GM13976 (cell line): ENCODE measurements at regions not wholly inside any gene's neighbourhood (a gene's known extent, or its start where the extent isn't known, plus 50 kb on each side); places are given as distances from the start of the nearest gene placed in this dataset.

ENCODE experiments used
- DNase-seq: peaks from one replicate; pipeline ENCODE4 v3.0.0; 2012; ENCODE audit warnings: low spot score
- in situ Hi-C: fragments of 300-500 bp; cut with MboI; formaldehyde crosslinking; loops from one replicate; pipeline ENCODE4 v1.12.0; 2022; ENCODE audit warnings: low sequenced_read_pairs, mixed read lengths, inconsistent platforms; ENCODE audit not compliant: unreplicated experiment
- TF ChIP-seq, protein P1 (sequence below): IDR thresholded peaks from 2 replicates; pipeline ENCODE4 v1.5.1; 2012; ENCODE audit warnings: borderline replicate concordance, mild to moderate bottlenecking; ENCODE audit not compliant: insufficient read depth; ENCODE audit errors: extremely low read depth, missing control alignments, control extremely low read depth

DNA sequence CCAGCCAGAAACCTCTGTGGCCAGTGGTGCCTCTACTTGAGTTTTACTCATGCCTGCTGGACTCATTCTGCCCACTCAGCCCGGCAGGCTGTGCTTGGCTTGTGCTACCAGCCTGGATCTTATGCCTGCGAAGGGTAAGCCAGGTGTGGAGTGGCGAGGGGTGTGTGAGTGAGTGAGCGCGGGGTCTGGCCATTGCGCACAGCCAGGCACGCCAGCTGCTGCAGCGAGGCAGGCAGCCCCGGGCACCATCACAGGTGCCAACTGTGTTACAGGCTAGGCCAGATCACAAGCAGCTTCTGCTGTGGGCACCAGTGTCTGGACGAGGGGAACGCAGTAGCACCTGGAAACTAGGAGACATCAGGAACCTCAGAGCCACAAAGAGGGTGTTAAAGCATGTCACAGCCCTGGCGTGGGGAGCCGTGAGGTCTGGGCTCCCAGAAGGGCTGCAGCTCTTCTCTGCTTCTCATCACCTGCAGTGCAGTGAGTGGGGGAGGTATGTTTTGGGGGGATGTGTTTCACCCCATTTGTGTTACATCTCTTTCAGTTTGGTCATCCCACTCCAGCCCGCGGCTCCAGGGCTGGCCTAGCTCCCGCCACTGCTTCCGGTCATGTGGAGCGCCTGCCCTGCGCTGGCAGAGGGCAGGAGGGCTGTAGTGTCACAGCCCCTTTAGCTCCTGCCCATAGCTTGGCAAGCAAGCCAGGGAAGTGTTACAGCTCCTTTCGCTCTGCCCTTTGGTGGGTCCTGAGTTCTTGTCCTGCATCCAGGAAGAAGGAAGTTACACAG lies 379.7 kb upstream of the IMPG1 start:
- in situ Hi-C loops = no loop called here
- TF ChIP-seq, protein P1, sequence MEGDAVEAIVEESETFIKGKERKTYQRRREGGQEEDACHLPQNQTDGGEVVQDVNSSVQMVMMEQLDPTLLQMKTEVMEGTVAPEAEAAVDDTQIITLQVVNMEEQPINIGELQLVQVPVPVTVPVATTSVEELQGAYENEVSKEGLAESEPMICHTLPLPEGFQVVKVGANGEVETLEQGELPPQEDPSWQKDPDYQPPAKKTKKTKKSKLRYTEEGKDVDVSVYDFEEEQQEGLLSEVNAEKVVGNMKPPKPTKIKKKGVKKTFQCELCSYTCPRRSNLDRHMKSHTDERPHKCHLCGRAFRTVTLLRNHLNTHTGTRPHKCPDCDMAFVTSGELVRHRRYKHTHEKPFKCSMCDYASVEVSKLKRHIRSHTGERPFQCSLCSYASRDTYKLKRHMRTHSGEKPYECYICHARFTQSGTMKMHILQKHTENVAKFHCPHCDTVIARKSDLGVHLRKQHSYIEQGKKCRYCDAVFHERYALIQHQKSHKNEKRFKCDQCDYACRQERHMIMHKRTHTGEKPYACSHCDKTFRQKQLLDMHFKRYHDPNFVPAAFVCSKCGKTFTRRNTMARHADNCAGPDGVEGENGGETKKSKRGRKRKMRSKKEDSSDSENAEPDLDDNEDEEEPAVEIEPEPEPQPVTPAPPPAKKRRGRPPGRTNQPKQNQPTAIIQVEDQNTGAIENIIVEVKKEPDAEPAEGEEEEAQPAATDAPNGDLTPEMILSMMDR = no peak
- no peak for DNase-seq

DNA sequence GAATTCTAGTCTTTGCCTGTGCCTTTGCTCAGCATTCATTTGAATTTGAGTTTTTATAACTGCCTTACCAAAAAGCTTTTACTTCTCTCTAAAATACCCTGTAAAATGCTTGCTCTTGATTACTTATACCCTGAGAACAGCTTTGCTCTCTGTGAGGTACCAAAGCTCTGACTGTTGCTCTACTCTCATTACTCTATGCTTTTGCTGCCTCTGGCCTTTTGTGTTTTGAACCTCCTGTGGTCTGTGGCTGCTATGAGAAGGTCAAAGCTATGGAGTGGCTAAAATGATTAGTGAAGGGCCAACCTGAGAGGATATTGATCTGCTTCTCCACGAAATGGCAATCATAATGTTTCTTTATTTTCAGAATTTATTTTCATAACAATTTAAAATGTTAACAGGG lies 375.6 kb upstream of the IMPG1 start:
- TF ChIP-seq, protein P1 = no peak
- in situ Hi-C loops = no loop called here
- DNase-seq = no peak

DNA sequence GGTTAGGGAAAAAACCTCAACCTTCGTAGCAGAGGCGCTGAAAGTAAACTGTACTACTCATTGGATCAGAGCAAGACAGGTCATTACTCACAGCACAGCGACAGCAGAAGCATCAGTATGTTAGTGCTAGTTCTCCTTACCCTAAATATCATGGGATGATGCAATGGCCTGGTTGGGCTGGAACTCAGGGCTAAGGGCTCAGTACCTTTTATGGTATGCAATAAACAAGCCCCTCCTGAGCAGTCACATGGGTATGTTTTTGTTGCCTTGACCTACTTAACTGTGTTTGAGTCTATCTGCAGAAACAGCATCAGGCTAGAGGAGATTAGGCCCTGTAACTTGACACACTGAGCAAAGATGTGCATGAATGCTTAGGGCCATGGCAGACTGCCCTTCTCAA lies 369.4 kb upstream of the IMPG1 start:
- TF ChIP-seq, protein P1 = no peak
- DNase-seq = no peak
- in situ Hi-C loops = no loop called here

DNA sequence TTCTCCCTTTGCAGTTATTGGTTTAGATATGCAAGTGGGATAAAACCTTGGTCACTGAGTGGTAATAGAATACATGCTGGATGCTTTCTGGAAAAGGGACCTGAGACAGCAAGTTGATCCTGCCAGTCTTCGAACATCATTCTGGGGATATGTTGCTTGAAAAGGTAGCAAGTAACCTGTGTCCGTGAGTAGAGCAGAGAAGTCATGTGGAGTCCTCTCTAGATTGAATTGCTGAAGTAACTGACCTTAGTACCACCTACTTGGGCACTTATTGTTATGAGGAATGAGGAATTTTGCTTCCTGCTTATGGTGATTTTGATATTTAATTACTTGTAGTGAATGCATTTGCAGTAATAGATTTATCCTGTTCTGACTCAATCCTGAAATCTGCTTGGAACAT lies 367.3 kb upstream of the IMPG1 start:
- in situ Hi-C loops = no loop called here
- no peak for DNase-seq
- TF ChIP-seq, protein P1 = no peak

DNA sequence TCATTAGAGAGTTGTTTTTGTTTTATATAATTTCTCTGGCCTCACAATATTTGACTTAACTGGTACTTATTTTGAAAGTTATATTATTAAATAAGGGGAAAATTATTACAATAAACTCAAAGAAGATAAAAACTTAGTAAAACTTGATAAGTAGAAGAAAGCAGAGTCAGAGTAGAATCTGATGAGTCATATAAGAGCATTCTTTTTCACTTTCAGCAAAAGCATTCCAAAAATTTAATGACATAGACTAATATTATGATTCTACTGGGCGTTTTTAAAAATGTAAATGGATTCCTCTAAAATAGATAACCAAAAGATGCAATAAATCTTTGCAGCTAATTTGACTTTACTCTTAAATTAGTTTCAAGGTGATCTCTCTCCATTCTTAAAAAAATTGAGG lies 366.3 kb upstream of the IMPG1 start:
- TF ChIP-seq, protein P1 = no peak
- no peak for DNase-seq
- in situ Hi-C loops = no loop called here

DNA sequence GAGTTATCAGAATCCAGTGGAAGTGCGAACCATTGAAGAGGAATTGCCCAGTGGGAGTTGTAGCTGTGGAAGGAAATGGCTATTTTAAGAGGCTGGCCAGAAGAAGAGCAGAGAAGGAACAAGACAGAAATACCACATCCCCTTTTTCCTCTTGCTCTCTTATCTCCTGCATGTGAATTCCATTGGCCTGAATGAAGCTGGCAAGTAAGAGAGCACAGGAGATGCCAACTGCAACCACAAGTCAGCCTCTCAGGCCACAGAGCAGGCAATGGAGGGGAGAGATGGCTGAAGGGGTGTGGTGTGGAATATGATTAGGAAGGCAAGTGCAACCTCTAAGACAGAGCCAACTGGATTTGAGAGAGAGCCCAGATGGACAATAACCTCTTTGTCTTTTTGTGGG lies 362.7 kb upstream of the IMPG1 start:
- DNase-seq = no peak

More for the DNA sequence above, 362.7 kb upstream of the IMPG1 start:
- TF ChIP-seq, protein P1 = no peak
- in situ Hi-C loops = no loop called here
